HCT116 (cell line): ENCODE measurements at regions not wholly inside any gene's neighbourhood (a gene's known extent, or its start where the extent isn't known, plus 50 kb on each side); places are given as distances from the start of the nearest gene placed in this dataset.

Experiments
- CEBPB ChIP-seq: IDR thresholded peaks from 2 replicates; pipeline ENCODE4 v1.6.1; 2012; ENCODE audit warnings: low read depth
- ELF1 ChIP-seq: IDR thresholded peaks from 2 replicates; pipeline ENCODE4 v1.6.1; 2012; ENCODE audit warnings: low read depth, borderline replicate concordance
- POLR2A ChIP-seq: IDR thresholded peaks from 2 replicates; pipeline ENCODE4 v1.7.0; 2011; ENCODE audit warnings: borderline replicate concordance; ENCODE audit not compliant: insufficient read depth, insufficient read length; ENCODE audit errors: extremely low read depth
- SIN3A ChIP-seq: IDR thresholded peaks from 2 replicates; pipeline ENCODE4 v1.6.1; 2012; ENCODE audit warnings: low read depth
- SP1 ChIP-seq: IDR thresholded peaks from 2 replicates; pipeline ENCODE4 v1.6.1; 2012; ENCODE audit warnings: low read depth
- YY1 ChIP-seq: IDR thresholded peaks from 2 replicates; pipeline ENCODE4 v1.6.1; 2011; ENCODE audit warnings: low read length, low read depth, moderate library complexity, mild to moderate bottlenecking; ENCODE audit not compliant: insufficient replicate concordance; ENCODE audit errors: extremely low read depth
- ZNF274 ChIP-seq: fragments of 200-500 bp; sonication (Bioruptor generic); IDR thresholded peaks from 2 replicates; pipeline ENCODE4 v1.6.1; 2014; ENCODE audit warnings: mild to moderate bottlenecking, low read depth, low read length, inconsistent platforms
- TF ChIP-seq, protein P1 (sequence below), 3 experiments: fragments of 200-600 bp in 1 of 3; sonication (generic) in 1 of 3; IDR thresholded peaks in 2 of 3; conservative IDR thresholded peaks in 1 of 3; 2 replicates each; pipeline ENCODE4 v1.5.1; 2012 to 2017; ENCODE audit warnings: low read depth in 2 of 3, low read length in 2 of 3, antibody characterized with exemption in 1 of 3, borderline replicate concordance in 1 of 3, control low read depth in 1 of 3, mild to moderate bottlenecking in 1 of 3, mixed read lengths in 1 of 3, mixed run types in 1 of 3, moderate library complexity in 1 of 3; ENCODE audit not compliant: insufficient read depth in 1 of 3
- TF ChIP-seq, protein P2 (sequence below): IDR thresholded peaks from 2 replicates; pipeline ENCODE4 v1.6.1; 2012; ENCODE audit warnings: low read depth
- TF ChIP-seq, protein P3 (sequence below): IDR thresholded peaks from 2 replicates; pipeline ENCODE4 v1.6.1; 2012

DNA sequence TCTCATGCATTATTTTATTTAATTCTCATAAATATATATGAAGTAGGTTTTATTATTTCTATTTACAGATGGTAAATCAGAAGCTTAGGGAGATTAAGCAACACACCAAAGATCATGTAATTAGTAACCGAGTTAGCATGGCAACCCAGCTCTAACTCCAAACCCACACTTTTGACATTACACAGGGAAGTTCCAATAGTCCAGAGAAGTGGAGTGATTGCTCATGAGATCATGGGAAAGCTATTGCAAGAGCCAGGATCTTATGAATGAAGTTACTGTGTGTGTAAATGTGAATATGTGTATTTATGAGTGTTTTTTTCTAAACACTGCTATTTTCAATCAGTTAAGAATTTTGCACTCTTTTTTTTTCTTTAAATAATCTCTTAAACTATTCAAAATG is 225.8 kb upstream of the KIRREL3 start:
- TF ChIP-seq, protein P1, sequence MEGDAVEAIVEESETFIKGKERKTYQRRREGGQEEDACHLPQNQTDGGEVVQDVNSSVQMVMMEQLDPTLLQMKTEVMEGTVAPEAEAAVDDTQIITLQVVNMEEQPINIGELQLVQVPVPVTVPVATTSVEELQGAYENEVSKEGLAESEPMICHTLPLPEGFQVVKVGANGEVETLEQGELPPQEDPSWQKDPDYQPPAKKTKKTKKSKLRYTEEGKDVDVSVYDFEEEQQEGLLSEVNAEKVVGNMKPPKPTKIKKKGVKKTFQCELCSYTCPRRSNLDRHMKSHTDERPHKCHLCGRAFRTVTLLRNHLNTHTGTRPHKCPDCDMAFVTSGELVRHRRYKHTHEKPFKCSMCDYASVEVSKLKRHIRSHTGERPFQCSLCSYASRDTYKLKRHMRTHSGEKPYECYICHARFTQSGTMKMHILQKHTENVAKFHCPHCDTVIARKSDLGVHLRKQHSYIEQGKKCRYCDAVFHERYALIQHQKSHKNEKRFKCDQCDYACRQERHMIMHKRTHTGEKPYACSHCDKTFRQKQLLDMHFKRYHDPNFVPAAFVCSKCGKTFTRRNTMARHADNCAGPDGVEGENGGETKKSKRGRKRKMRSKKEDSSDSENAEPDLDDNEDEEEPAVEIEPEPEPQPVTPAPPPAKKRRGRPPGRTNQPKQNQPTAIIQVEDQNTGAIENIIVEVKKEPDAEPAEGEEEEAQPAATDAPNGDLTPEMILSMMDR (IDR thresholded peaks at IDR 0.05 in 2 of 3, conservative IDR thresholded peaks at IDR 0.05 in 1 of 3; ENCODE audit: borderline replicate concordance in 1 of 3, insufficient read depth in 1 of 3, low read depth in 2 of 3, low read length in 2 of 3): no peak
- TF ChIP-seq ZNF274 (no peak), SIN3A (no peak), SP1 (no peak), YY1 (no peak), POLR2A (no peak), CEBPB (no peak), ELF1 (no peak)
- TF ChIP-seq, protein P2, sequence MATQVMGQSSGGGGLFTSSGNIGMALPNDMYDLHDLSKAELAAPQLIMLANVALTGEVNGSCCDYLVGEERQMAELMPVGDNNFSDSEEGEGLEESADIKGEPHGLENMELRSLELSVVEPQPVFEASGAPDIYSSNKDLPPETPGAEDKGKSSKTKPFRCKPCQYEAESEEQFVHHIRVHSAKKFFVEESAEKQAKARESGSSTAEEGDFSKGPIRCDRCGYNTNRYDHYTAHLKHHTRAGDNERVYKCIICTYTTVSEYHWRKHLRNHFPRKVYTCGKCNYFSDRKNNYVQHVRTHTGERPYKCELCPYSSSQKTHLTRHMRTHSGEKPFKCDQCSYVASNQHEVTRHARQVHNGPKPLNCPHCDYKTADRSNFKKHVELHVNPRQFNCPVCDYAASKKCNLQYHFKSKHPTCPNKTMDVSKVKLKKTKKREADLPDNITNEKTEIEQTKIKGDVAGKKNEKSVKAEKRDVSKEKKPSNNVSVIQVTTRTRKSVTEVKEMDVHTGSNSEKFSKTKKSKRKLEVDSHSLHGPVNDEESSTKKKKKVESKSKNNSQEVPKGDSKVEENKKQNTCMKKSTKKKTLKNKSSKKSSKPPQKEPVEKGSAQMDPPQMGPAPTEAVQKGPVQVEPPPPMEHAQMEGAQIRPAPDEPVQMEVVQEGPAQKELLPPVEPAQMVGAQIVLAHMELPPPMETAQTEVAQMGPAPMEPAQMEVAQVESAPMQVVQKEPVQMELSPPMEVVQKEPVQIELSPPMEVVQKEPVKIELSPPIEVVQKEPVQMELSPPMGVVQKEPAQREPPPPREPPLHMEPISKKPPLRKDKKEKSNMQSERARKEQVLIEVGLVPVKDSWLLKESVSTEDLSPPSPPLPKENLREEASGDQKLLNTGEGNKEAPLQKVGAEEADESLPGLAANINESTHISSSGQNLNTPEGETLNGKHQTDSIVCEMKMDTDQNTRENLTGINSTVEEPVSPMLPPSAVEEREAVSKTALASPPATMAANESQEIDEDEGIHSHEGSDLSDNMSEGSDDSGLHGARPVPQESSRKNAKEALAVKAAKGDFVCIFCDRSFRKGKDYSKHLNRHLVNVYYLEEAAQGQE: no peak
- TF ChIP-seq, protein P3, sequence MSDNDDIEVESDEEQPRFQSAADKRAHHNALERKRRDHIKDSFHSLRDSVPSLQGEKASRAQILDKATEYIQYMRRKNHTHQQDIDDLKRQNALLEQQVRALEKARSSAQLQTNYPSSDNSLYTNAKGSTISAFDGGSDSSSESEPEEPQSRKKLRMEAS: no peak
